Endothelial cell of umbilical vein (primary cell): ENCODE measurements at regions not wholly inside any gene's neighbourhood (a gene's known extent, or its start where the extent isn't known, plus 50 kb on each side); places are given as distances from the start of the nearest gene placed in this dataset.

Experiments
- BruUV-seq: library from RNA; stranded (reverse); fragments of 400-500 nt; replicated peaks from 2 replicates; lab custom pipeline; 2021; lab: Mats Ljungman, UMichigan
- CTCF ChIA-PET: fragments of 300-600, 350-600 bp; sonication (Branson Sonifier 250); formaldehyde crosslinking; loops from one replicate; lab custom pipeline; 2021; ENCODE audit warnings: antibody characterized with exemption, inconsistent platforms; lab: Charles Lee
- POLR2A ChIA-PET: fragments of 300-600, 350-600 bp; sonication (Branson Sonifier 250); formaldehyde crosslinking; loops from one replicate; lab custom pipeline; 2021; ENCODE audit warnings: antibody characterized with exemption, inconsistent platforms; lab: Charles Lee
- DNase-seq: peaks from one replicate; pipeline ENCODE4 v3.0.0-alpha.2; 2011; ENCODE audit warnings: low read depth, low spot score
- FAIRE-seq: peaks from 2 replicates; lab custom pipeline; 2011; peaks lifted over from hg19 to GRCh38; lab: Jason Lieb, UNC
- H2AFZ ChIP-seq: 2 replicates; pipeline ENCODE4 v1.6.0; 2012; ENCODE audit warnings: low read depth, low read length, control low read depth, inconsistent platforms
- H3K27ac ChIP-seq: 2 replicates; pipeline ENCODE4 v1.5.1; 2011; ENCODE audit warnings: low read depth, mild to moderate bottlenecking, control low read depth, low read length, moderate library complexity; ENCODE audit not compliant: insufficient read depth
- H3K27me3 ChIP-seq, 2 experiments: 2 replicates each; pipeline versions ENCODE4 v1.6.0 to v1.6.1; 2011; ENCODE audit warnings: low read length in 2 of 2, mixed read lengths in 1 of 2; ENCODE audit not compliant: control insufficient read depth in 2 of 2, insufficient read depth in 2 of 2
- H3K36me3 ChIP-seq, 2 experiments: 2 replicates in 1 of 2; 3 replicates in 1 of 2; pipeline ENCODE4 v1.5.1; 2011; ENCODE audit warnings: low read length in 2 of 2, mild to moderate bottlenecking in 1 of 2, moderate library complexity in 1 of 2; ENCODE audit not compliant: control insufficient read depth in 2 of 2, insufficient read depth in 2 of 2; ENCODE audit errors: extremely low read depth in 1 of 2
- H3K4me1 ChIP-seq: 3 replicates; pipeline ENCODE4 v1.5.1; 2011; ENCODE audit warnings: mild to moderate bottlenecking, low read length; ENCODE audit not compliant: control insufficient read depth, insufficient read depth; ENCODE audit errors: extremely low read depth
- H3K4me2 ChIP-seq: 2 replicates; pipeline ENCODE4 v1.6.1; 2011; ENCODE audit warnings: low read length, control low read depth, mixed read lengths; ENCODE audit not compliant: insufficient read depth
- H3K4me3 ChIP-seq, 3 experiments: fragments of 200-600 bp in 1 of 3; sonication (generic), shearing (Covaris generic) in 1 of 3; replicated peaks in 1 of 3; 2 replicates each; pipeline ENCODE4 v1.5.1; 2011 to 2016; ENCODE audit warnings: control low read depth in 3 of 3, low read length in 3 of 3, mild to moderate bottlenecking in 2 of 3, inconsistent platforms in 1 of 3, low read depth in 1 of 3, moderate library complexity in 1 of 3; ENCODE audit not compliant: insufficient read depth in 1 of 3
- H3K79me2 ChIP-seq: 2 replicates; pipeline ENCODE4 v1.6.0; 2012; ENCODE audit warnings: low read length, inconsistent platforms; ENCODE audit not compliant: control insufficient read depth, insufficient read depth
- H3K9ac ChIP-seq: replicated peaks from 2 replicates; pipeline ENCODE3; 2011; ENCODE audit warnings: low read length, control low read depth; ENCODE audit not compliant: insufficient read depth; ENCODE audit errors: extremely low read depth
- H3K9me1 ChIP-seq: replicated peaks from 3 replicates; pipeline ENCODE4 v1.6.0; 2011; ENCODE audit warnings: mild to moderate bottlenecking, low read length; ENCODE audit not compliant: control insufficient read depth, insufficient read depth; ENCODE audit errors: extremely low read depth
- H3K9me3 ChIP-seq: replicated peaks from 2 replicates; pipeline ENCODE4 v1.5.1; 2012; ENCODE audit warnings: low read length, inconsistent platforms; ENCODE audit not compliant: control insufficient read depth, insufficient read depth
- H4K20me1 ChIP-seq: replicated peaks from 2 replicates; pipeline ENCODE3; 2011; ENCODE audit warnings: mild to moderate bottlenecking, low read length; ENCODE audit not compliant: control insufficient read depth, insufficient read depth; ENCODE audit errors: extremely low read depth
- EZH2 ChIP-seq: IDR thresholded peaks from 2 replicates; pipeline ENCODE4 v1.6.1; 2012; ENCODE audit warnings: borderline replicate concordance, low read depth, mild to moderate bottlenecking, moderate library complexity, low read length, inconsistent platforms; ENCODE audit not compliant: severe bottlenecking
- GATA2 ChIP-seq: IDR thresholded peaks from 2 replicates; pipeline ENCODE4 v1.7.0; 2011; ENCODE audit warnings: low read depth, mild to moderate bottlenecking, moderate library complexity, mixed read lengths, low read length; ENCODE audit not compliant: insufficient read length, insufficient read depth
- JUN ChIP-seq: IDR thresholded peaks from 2 replicates; pipeline ENCODE4 v1.6.1; 2011; ENCODE audit warnings: borderline replicate concordance, low read depth; ENCODE audit not compliant: insufficient read length, insufficient read depth
- MAX ChIP-seq: IDR thresholded peaks from 2 replicates; pipeline ENCODE4 v1.6.1; 2011; ENCODE audit not compliant: insufficient read depth, insufficient read length
- MYC ChIP-seq: IDR thresholded peaks from one replicate; pipeline ENCODE4 v1.6.1; 2011; ENCODE audit warnings: mild to moderate bottlenecking, low read depth, low read length
- POLR2A ChIP-seq: IDR thresholded peaks from 2 replicates; pipeline ENCODE4 v1.6.1; 2012; ENCODE audit warnings: low read depth, mild to moderate bottlenecking, control low read depth, low read length
- POLR2AphosphoS5 ChIP-seq: IDR thresholded peaks from 2 replicates; pipeline ENCODE4 v1.6.1; 2012; ENCODE audit warnings: low read depth, mild to moderate bottlenecking, control low read depth, low read length, moderate library complexity; ENCODE audit not compliant: insufficient read depth
- dilution Hi-C: fragments of 300-500 bp; cut with MboI; formaldehyde crosslinking; loops from one replicate; pipeline ENCODE4 v1.15.0; 2019; ENCODE audit warnings: low sequenced_read_pairs; ENCODE audit not compliant: extremely low pct_ligation_motif_present
- intact Hi-C: fragments of 100-400 bp; cut with micrococcal nuclease; formaldehyde crosslinking; loops from one replicate; pipeline ENCODE4 v1.10.0; 2022

GRCh38 chrX:109952050-109952449, 50.9 kb upstream of the TMEM164 start:
- Histone ChIP-seq H3K27ac (no peak overlapping the region), H2AFZ (no peak overlapping the region), H3K4me3 (no peak overlapping the region), H3K36me3 (no peaks in the 10 kb centered on the region), H3K9ac (no peak overlapping the region), H3K9me3 (no peaks in the 10 kb centered on the region), H3K27me3 (no peaks in the 10 kb centered on the region), H3K4me2 (no peak overlapping the region), H4K20me1 (no peaks in the 10 kb centered on the region), H3K4me1 (peaks cover 23% of the 10 kb centered on the region), H3K9me1 (no peaks in the 10 kb centered on the region), H3K79me2 (no peaks in the 10 kb centered on the region)
- dilution Hi-C loops (no loop called here), intact Hi-C loops (loop anchor here (5.0 kb wide), 1 partner anchor 415 kb away; the partner anchor contains the start of gene NXT2)
- ChIA-PET POLR2A (no interaction called here), CTCF (no interaction called here)
- BruUV-seq = no TSS peak
- TF ChIP-seq MYC (no peak), JUN (no peak), EZH2 (no peak), POLR2A (no peak), POLR2AphosphoS5 (no peak), GATA2 (no peak), MAX (no peak)
- no peak for DNase-seq
- no peak for FAIRE-seq
